CD4-positive, alpha-beta memory T cell (primary cell): ENCODE measurements at regions not wholly inside any gene's neighbourhood (a gene's known extent, or its start where the extent isn't known, plus 50 kb on each side); places are given as distances from the start of the nearest gene placed in this dataset.
"Not testable (repeated sequence)": the region's sequence is repeated elsewhere in the genome, so short reads cannot be mapped to it uniquely, and the experiment has no call there.

Experiments
- CTCF ChIA-PET: fragments of 350-600 bp; sonication (Branson Sonifier 250); formaldehyde crosslinking; loops from one replicate; lab custom pipeline; 2021; ENCODE audit warnings: inconsistent platforms; ENCODE audit not compliant: partially characterized antibody; lab: Charles Lee
- POLR2A ChIA-PET: fragments of 350-600 bp; sonication (Branson Sonifier 250); formaldehyde crosslinking; loops from one replicate; lab custom pipeline; 2021; ENCODE audit not compliant: partially characterized antibody; lab: Charles Lee
- DNase-seq, 5 donors: peaks; one replicate each; pipeline versions ENCODE4 v3.0.0 to v3.0.0-alpha.2; 2020 to 2022; ENCODE audit warnings: mixed read lengths in 1 of 5
- H3K27ac ChIP-seq: one replicate; pipeline ENCODE4 v1.7.0; 2013; ENCODE audit warnings: low read depth, low read length
- H3K27me3 ChIP-seq: 2 replicates; pipeline ENCODE4 v1.7.0; 2013; ENCODE audit warnings: mild to moderate bottlenecking, low read length, moderate library complexity; ENCODE audit not compliant: insufficient read depth
- H3K36me3 ChIP-seq: 2 replicates; pipeline ENCODE4 v1.7.0; 2013; ENCODE audit warnings: mild to moderate bottlenecking, low read length, moderate library complexity; ENCODE audit not compliant: insufficient read depth
- H3K4me1 ChIP-seq: 2 replicates; pipeline ENCODE4 v1.7.0; 2013; ENCODE audit warnings: mild to moderate bottlenecking, low read length, moderate library complexity; ENCODE audit not compliant: insufficient read depth
- H3K4me3 ChIP-seq, 2 donors: one replicate each; pipeline ENCODE4 v1.7.0; 2013; ENCODE audit warnings: low read length in 2 of 2, mild to moderate bottlenecking in 1 of 2
- H3K9me3 ChIP-seq, 2 donors: one replicate each; pipeline ENCODE4 v1.7.0; 2013; ENCODE audit warnings: low read length in 2 of 2, control low read depth in 1 of 2; ENCODE audit not compliant: control insufficient read depth in 1 of 2
- H3K27ac Mint-ChIP-seq, 7 donors: one replicate each; pipeline ENCODE4 v1.8.0; 2020 to 2021; ENCODE audit warnings: mixed read lengths in 7 of 7, mild to moderate bottlenecking in 6 of 7, inconsistent platforms in 3 of 7, moderate library complexity in 3 of 7
- H3K27me3 Mint-ChIP-seq, 2 donors: one replicate each; pipeline ENCODE4 v1.8.0; 2020 to 2021; ENCODE audit warnings: mixed read lengths in 2 of 2
- H3K36me3 Mint-ChIP-seq, 2 donors: one replicate each; pipeline ENCODE4 v1.8.0; 2020 to 2021; ENCODE audit warnings: mixed read lengths in 2 of 2, inconsistent platforms in 1 of 2, mild to moderate bottlenecking in 1 of 2
- H3K4me1 Mint-ChIP-seq, 4 donors: one replicate each; pipeline ENCODE4 v1.8.0; 2020 to 2021; ENCODE audit warnings: mixed read lengths in 4 of 4, mild to moderate bottlenecking in 1 of 4
- H3K4me3 Mint-ChIP-seq, 8 donors: one replicate each; pipeline ENCODE4 v1.8.0; 2020 to 2021; ENCODE audit warnings: mixed read lengths in 8 of 8, mild to moderate bottlenecking in 7 of 8, moderate library complexity in 6 of 8, inconsistent platforms in 3 of 8
- H3K9me3 Mint-ChIP-seq, 8 donors: one replicate each; pipeline ENCODE4 v1.8.0; 2020 to 2021; ENCODE audit warnings: mixed read lengths in 8 of 8, mild to moderate bottlenecking in 5 of 8, inconsistent platforms in 3 of 8, moderate library complexity in 1 of 8
- intact Hi-C: fragments of 100-400 bp; cut with micrococcal nuclease; formaldehyde crosslinking; loops from one replicate; pipeline ENCODE4 v1.15.1; 2023

DNA sequence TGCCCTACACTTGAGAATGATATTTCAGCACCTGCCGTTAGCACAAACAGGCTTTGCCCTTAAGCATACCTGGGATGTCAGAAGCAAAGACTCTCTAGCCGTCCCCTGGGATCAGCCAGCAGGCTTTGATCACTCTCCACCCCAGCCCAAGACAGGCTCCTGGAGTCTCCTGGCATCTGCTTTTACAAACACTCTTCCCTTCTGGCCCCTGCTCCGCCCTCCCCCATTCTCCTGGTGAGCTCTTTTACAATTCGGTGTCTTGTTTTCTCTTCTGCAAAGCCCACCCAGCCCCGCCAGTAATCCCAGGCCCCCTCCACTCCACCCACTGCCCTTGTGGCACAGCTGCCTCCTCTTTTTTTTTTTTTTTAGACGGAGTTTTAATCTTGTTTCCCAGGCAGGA is 50.4 kb downstream of the KATNIP start:
- POLR2A ChIA-PET = no interaction called here
- intact Hi-C loops = no loop called here
- Mint-ChIP-seq H3K27ac (no peak overlapping the region), H3K27me3 (no peaks in the 10 kb centered on the region), H3K4me3 (no peak overlapping the region), H3K36me3 (peaks cover 2 to 10% of the 10 kb centered on the region in 2 donors), H3K9me3 (no peaks in the 10 kb centered on the region), H3K4me1 (peaks cover 0 to 2% (median 0%) of the 10 kb centered on the region in 4 donors)
- H3K4me1 ChIP-seq = no peaks in the 10 kb centered on the region
- H3K9me3 ChIP-seq = no peaks in the 10 kb centered on the region
- H3K27ac ChIP-seq = no peak overlapping the region
- H3K27me3 ChIP-seq = no peaks in the 10 kb centered on the region
- CTCF ChIA-PET = no interaction called here
- DNase-seq = no peak
- no peaks in the 10 kb centered on the region for H3K36me3 ChIP-seq
- no peak overlapping the region for H3K4me3 ChIP-seq

DNA sequence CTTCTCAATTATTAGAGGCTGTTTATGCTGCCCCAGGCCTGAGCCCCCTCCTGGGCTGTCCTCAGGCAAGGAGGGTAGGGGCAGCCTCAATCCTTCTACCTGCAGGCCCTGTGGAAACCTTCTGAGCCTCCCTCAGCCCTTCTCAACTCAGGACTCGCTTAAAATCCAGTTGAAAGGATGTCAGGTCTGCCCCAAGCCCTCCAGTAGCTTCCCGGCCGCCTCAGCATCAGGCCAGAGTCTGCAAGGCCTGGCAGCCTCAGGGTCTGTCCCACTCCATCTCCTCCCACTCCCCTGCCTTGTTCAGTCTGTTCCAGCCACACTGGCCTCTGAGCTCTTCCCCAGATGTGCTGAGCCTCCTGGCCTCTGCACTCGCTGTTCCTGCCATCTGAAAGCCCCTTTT is 52.2 kb downstream of the KATNIP start:
- CTCF ChIA-PET = interaction anchor here (0.6 to 1.5 kb wide), 2 partner anchors 10 to 1754 kb away, joined by 3 read pairs; no protein-coding TSS in a partner anchor

DNA sequence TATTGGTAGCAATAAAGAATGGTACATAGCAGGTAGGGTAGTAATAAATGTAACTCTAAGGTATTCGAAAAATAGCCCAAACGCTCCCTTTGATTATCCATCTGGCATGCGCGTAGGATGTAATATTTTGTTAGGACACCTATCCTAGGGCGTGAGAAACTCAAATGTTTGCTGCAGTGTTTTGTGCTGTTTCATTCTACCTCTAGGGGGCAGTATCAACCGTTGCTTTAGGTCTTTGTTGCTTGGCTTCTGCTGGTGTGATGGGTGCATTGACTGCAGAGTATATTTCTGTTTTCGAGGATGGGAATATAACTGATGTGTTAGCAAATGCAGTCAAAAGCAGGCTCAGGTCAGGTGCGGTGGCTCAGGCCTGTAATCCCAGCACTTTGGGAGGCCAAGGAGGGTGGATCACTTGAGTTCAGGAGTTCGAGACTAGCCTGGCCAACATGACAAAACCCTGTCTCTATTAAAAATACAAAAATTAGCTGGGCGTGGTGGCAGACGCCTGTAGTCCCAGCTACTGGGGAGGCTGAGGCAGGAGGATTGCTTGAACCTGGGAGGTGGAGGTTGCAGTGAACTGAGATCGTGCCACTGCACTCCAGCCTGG is 55.7 kb downstream of the KATNIP start:
- CTCF ChIA-PET, H3K27me3 ChIP-seq, H3K9me3 Mint-ChIP-seq, H3K36me3 ChIP-seq, POLR2A ChIA-PET, H3K4me1 ChIP-seq, H3K4me1 Mint-ChIP-seq, H3K27me3 Mint-ChIP-seq, H3K9me3 ChIP-seq, intact Hi-C loops, H3K4me3 ChIP-seq, H3K27ac ChIP-seq, H3K4me3 Mint-ChIP-seq, H3K27ac Mint-ChIP-seq: not testable (repeated sequence)
- peak in 1 of 5 donors; percentile 4 for DNase-seq
- H3K36me3 Mint-ChIP-seq = peaks cover 3 to 23% of the 10 kb centered on the region in 2 donors

More for the DNA sequence above, 52.2 kb downstream of the KATNIP start:
- Mint-ChIP-seq H3K36me3 (peaks cover 2 to 19% of the 10 kb centered on the region in 2 donors), H3K9me3 (no peaks in the 10 kb centered on the region), H3K27me3 (no peaks in the 10 kb centered on the region), H3K4me3 (no peak overlapping the region), H3K27ac (peak overlapping the region in 2 of 7 donors; percentile 39 to 60), H3K4me1 (peaks cover 0 to 4% (median 0%) of the 10 kb centered on the region in 4 donors)
- DNase-seq = no peak
- H3K27me3 ChIP-seq = no peaks in the 10 kb centered on the region
- POLR2A ChIA-PET = no interaction called here
- H3K4me3 ChIP-seq = no peak overlapping the region
- no peak overlapping the region for H3K27ac ChIP-seq
- H3K9me3 ChIP-seq = no peaks in the 10 kb centered on the region
- intact Hi-C loops = no loop called here
- no peaks in the 10 kb centered on the region for H3K36me3 ChIP-seq
- H3K4me1 ChIP-seq = no peaks in the 10 kb centered on the region

- no peak for DNase-seq
- no peaks in the 10 kb centered on the region for H3K27me3 Mint-ChIP-seq
- H3K27me3 ChIP-seq = no peaks in the 10 kb centered on the region
- no peak overlapping the region for H3K27ac Mint-ChIP-seq
- peaks cover 3 to 28% of the 10 kb centered on the region in 2 donors for H3K36me3 Mint-ChIP-seq
- H3K4me1 Mint-ChIP-seq = peaks cover 0 to 1% (median 0%) of the 10 kb centered on the region in 4 donors
- H3K36me3 ChIP-seq = no peaks in the 10 kb centered on the region
- CTCF ChIA-PET = no interaction called here
- no peaks in the 10 kb centered on the region for H3K4me1 ChIP-seq
- intact Hi-C loops = no loop called here
- no peak overlapping the region for H3K4me3 ChIP-seq
- H3K9me3 Mint-ChIP-seq = no peaks in the 10 kb centered on the region
- H3K9me3 ChIP-seq = no peaks in the 10 kb centered on the region
- H3K4me3 Mint-ChIP-seq = no peak overlapping the region
- POLR2A ChIA-PET = no interaction called here
- no peak overlapping the region for H3K27ac ChIP-seq
Measured at GRCh38 chr16:27611340-27611739, 61.4 kb downstream of the KATNIP start.

DNA sequence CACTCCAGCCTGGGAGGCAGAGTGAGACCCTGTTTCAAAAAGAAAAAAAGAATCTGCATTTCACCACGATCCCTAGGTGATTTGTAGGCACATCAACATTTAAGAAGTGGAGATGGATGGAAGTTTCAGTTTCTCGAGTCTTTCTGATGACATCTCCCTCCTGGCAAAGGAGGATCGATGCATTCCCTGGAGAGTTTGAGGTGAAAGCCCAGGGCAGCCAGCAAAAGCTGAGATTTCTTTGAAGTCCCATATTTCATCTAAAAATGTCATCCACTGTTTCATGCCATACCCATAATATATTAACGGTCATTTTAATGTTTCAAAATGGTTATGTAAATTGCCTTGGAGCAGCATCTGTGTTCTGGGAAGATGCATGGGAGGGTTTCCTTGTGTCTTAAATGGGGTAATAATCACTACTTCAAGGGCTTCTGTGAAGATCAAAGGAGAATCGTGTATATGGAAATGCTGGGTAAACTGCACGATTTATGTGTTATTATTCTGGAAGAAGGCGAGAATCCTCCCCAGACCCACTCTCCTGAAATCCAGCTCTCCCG is 63.4 kb downstream of the KATNIP start:
- H3K4me3 ChIP-seq = no peak overlapping the region

GRCh38 chr16:27617665-27618064 is 67.7 kb downstream of the KATNIP start:
- peaks cover 5% of the 10 kb centered on the region for H3K36me3 ChIP-seq
- Mint-ChIP-seq H3K9me3 (peaks cover 0 to 2% (median 0%) of the 10 kb centered on the region in 8 donors), H3K36me3 (peaks cover 20 to 44% of the 10 kb centered on the region in 2 donors), H3K4me1 (no peaks in the 10 kb centered on the region), H3K27me3 (no peaks in the 10 kb centered on the region), H3K4me3 (no peak overlapping the region), H3K27ac (no peak overlapping the region)
- DNase-seq = no peak
- H3K9me3 ChIP-seq = no peaks in the 10 kb centered on the region
- no peaks in the 10 kb centered on the region for H3K4me1 ChIP-seq
- intact Hi-C loops = no loop called here
- CTCF ChIA-PET = no interaction called here
- H3K4me3 ChIP-seq = no peak overlapping the region
- H3K27ac ChIP-seq = no peak overlapping the region
- H3K27me3 ChIP-seq = no peaks in the 10 kb centered on the region
- POLR2A ChIA-PET = no interaction called here

More for the DNA sequence above, 63.4 kb downstream of the KATNIP start:
- Mint-ChIP-seq H3K9me3 (no peaks in the 10 kb centered on the region), H3K4me1 (no peaks in the 10 kb centered on the region), H3K4me3 (no peak overlapping the region), H3K36me3 (peaks cover 3 to 21% of the 10 kb centered on the region in 2 donors), H3K27ac (peak overlapping the region in 1 of 7 donors; percentile 36), H3K27me3 (no peaks in the 10 kb centered on the region)
- POLR2A ChIA-PET = no interaction called here
- Histone ChIP-seq H3K9me3 (no peaks in the 10 kb centered on the region), H3K4me1 (no peaks in the 10 kb centered on the region), H3K36me3 (peaks cover 5% of the 10 kb centered on the region), H3K27me3 (no peaks in the 10 kb centered on the region), H3K27ac (no peak overlapping the region)
- CTCF ChIA-PET = no interaction called here
- no peak for DNase-seq
- intact Hi-C loops = no loop called here

GRCh38 chr16:27618165-27618564 is 68.2 kb downstream of the KATNIP start:
- H3K4me1 ChIP-seq = no peaks in the 10 kb centered on the region
- no peaks in the 10 kb centered on the region for H3K4me1 Mint-ChIP-seq
- peaks cover 20 to 44% of the 10 kb centered on the region in 2 donors for H3K36me3 Mint-ChIP-seq
- no peak overlapping the region for H3K4me3 ChIP-seq
- H3K27me3 Mint-ChIP-seq = no peaks in the 10 kb centered on the region
- ChIA-PET CTCF (no interaction called here), POLR2A (no interaction called here)
- no peak for DNase-seq
- no peak overlapping the region for H3K27ac Mint-ChIP-seq
- intact Hi-C loops = no loop called here
- H3K9me3 Mint-ChIP-seq = peaks cover 0 to 2% (median 0%) of the 10 kb centered on the region in 8 donors
- no peaks in the 10 kb centered on the region for H3K27me3 ChIP-seq
- H3K4me3 Mint-ChIP-seq = no peak overlapping the region
- H3K27ac ChIP-seq = no peak overlapping the region
- peaks cover 5% of the 10 kb centered on the region for H3K36me3 ChIP-seq
- no peaks in the 10 kb centered on the region for H3K9me3 ChIP-seq
